NCI-H748 (cell line): ENCODE measurements at regions not wholly inside any gene's neighbourhood (a gene's known extent, or its start where the extent isn't known, plus 50 kb on each side); places are given as distances from the start of the nearest gene placed in this dataset.

Experiments
- DNase-seq: peaks from one replicate; lab custom pipeline; 2025; ENCODE audit not compliant: unreplicated experiment; lab: John Stamatoyannopoulos, UW

DNA sequence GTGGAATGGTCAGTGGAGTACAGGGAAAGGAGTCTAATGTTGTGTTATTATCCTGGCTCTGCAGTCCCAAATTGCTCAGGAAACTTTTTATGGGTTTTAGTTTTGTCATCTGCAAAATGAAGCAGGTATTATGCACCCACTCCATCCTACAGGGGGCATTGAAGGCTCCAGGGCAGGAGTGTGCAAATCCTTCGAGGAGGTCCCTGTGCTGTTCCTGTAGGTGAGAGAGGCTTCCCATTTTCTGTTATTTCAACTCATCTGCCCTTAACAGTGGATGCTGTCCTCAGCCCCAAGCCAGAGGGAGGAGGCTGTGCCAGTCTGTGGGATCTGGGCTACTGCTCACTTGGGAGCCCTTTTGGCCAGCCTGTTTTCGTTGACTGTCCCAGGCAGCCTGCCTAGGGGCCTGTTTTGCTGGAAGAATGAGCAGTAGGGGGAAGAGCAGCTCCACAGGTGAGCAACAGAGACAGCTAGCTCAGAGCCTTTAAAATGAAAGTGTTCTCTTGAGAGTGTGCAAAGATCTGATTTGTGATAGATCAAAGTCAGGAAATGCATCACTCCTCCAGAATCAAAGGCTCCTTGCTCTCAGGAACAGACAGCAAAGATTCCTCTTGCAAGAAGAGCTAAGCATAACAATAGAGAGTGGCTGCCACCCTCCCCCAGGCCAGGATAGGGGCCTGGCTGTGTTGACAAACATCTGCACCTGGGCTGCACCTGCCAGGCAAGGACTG, 317.6 kb upstream of the PROX1 start:
- DNase-seq = peak; percentile 97

GRCh38 chr1:213670692-213671023, 317.1 kb upstream of the PROX1 start:
- no peak for DNase-seq

GRCh38 chr1:213675043-213675442, 312.7 kb upstream of the PROX1 start:
- DNase-seq = no peak

GRCh38 chr1:213676736-213677135, 311.0 kb upstream of the PROX1 start:
- DNase-seq = no peak

- no peak for DNase-seq
These were observed 309.4 kb upstream of the PROX1 start for GRCh38 chr1:213678348-213678747.

GRCh38 chr1:213678753-213679152, 309.0 kb upstream of the PROX1 start:
- no peak for DNase-seq

DNA sequence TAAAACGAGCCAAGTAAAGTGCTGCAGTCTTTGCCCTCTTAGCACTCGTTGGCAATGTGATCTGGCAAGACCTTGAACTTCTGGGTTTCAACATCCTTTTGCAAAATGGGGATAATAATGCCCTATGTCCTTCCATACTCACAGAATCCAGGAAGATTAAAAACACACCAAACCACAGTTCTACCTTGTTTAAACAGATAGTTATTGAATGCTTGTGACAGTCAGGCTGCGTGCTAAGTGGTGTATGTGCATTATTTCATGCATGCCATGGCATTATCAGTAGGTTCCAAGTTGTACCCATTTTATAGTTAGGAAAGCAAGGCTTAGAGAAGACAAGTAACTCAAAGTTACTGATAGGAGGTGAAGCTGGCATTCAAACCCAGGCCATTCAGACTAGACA, 308.6 kb upstream of the PROX1 start:
- DNase-seq = no peak

GRCh38 chr1:213680677-213681325, 307.0 kb upstream of the PROX1 start:
- DNase-seq = peak; percentile 43

- no peak for DNase-seq
These were observed 305.9 kb upstream of the PROX1 start for GRCh38 chr1:213681788-213682340.

- DNase-seq = no peak
These were observed 304.2 kb upstream of the PROX1 start for GRCh38 chr1:213683529-213683928.

- DNase-seq = no peak
These were observed 303.3 kb upstream of the PROX1 start for GRCh38 chr1:213684454-213684853.

DNA sequence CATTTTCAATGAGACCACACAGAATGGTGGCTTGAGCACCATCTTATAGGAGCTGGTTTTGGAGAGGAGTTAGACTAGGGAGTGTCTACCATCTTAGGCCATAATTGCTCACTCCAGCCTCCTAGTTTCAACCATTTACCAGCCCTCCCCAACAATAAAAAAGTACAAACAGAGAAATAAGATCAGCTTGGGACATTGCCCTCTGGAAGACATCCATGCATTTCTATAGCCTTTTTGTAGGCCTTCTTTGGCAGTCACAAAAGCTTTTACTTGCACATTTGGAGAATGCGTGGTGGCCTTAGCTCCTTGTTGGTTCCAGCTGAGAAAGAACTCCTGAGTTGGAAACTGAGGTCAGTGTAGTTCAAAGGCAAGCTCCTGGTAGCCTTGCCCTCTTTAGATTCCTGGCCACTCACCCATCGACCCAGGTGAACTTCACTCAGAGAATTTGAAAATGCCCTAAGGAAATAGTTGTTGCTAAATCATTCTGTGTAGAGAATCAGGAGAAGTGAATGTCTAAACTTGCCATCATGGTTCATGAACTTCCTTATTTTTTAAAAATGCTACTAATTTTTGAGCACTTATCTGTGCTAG, 301.7 kb upstream of the PROX1 start:
- no peak for DNase-seq

GRCh38 chr1:213686983-213687382, 300.8 kb upstream of the PROX1 start:
- DNase-seq = no peak

DNA sequence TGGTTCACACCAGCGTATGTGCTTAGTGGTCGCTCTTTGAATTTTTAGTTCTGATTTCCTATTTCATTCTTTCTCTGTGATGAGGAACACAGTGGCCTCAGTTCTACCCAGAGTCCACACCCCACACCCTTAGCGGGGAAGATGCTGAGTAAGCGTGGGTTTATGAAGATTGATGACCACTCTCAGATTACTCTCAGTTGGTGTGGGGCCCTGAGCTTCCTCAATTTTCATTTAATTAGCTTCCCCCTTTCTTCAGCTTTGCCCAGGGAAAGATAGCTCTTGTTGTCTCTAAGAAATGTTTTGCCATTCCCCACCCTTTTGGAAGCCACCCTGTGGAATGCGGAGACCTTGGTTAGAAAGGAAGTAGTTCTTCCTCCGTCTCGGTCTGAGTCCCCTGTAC, 299.9 kb upstream of the PROX1 start:
- DNase-seq = no peak

- DNase-seq = no peak
These were observed 299.1 kb upstream of the PROX1 start for GRCh38 chr1:213688655-213689054.

- no peak for DNase-seq
These were observed 298.5 kb upstream of the PROX1 start for GRCh38 chr1:213689260-213689659.

GRCh38 chr1:213690341-213690917, 297.3 kb upstream of the PROX1 start:
- no peak for DNase-seq

DNA sequence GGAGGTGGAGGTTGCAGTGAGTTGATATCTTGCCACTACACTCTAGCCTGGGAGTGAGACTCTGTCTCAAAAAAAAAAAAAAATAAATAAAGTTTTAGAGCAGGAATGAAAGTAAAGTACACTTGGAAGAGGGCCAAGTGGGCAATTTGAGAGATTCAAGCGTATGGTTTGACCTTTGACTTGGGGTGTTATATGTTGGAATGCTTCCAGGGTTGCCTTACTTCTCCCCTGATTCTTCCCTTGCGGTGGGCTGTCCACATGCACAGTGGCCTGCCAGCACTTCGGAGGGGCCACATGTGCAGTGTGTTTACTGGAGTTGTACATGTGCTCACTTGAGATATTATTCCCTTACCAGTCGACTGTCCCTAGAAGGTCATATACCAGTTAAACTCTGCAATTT, 295.5 kb upstream of the PROX1 start:
- DNase-seq = no peak

DNA sequence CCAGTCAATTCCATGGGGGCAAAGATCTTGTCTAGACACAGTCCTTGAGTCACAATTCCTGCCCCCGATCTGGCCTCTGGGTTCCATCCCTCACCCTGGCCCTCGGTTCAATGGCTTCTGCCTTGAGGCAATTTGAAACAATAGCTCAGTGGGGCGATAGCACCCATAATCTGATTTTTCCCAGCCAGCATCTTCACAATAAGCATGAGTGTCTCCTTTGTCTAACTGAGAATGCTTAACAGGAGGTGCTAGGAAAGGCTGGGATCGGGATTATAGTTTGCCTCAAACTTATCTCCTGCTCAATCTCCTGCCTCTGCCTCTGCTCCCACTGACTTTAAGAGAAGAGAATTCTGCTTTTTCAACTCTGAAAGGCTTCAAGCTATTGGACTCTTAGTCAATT, 293.9 kb upstream of the PROX1 start:
- no peak for DNase-seq

DNA sequence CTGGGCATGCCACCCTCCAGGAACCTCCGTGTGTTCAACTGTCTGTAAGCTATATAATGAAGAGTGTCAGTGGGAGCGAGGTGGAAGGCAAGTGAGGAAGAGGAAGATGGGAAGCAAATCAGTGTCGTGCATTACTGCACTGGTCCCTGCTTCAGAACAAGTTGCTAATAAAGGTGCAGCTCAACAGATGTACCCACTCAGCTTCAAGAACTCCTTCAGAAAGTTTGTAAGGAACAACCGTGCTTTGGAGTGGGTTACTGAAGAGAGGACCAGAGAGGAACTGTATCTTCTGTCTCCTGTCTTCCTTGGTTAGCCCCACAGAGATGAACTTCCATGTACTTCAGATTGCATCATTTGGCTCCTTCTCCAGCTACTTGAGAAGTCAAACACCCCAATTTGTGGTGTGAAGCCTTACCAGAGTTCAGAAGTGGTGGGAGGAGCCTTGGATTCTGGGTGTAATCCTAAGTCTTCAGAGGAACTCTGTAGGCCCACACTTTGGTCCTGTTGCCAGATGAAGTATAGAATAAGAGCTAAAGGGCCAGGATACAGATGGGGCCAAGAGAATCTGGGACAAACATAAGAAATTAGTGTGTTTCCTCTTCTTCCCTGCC, 290.5 kb upstream of the PROX1 start:
- DNase-seq = no peak

DNA sequence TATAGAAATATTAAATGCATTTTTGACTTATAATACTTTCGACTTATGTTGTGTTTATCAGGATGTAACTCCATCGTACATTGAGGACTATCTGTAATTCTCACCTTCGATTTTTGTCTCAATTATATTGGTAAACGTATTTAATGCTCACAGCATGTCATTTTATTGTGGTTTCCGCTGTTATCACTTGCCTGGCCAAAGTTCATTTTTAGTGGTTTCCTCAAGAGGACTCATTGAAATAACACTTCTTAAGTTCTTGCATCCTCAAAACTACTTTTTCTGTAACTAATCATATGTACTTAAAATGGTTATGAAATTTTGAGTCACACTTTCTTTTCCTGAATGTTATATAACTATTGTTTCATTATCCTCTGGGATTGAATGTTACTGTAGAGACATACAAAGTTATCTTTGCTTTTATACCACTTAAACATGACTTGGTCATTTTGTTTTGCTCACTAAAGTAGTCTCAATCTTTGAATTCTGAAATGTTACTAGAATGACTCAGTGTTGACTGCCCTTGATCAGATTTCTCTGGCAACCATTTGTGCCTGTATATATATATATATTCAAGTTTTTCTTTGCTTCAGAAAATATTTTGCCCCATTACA, 289.6 kb upstream of the PROX1 start:
- DNase-seq = no peak
